GM12875 (cell line): ENCODE measurements at regions not wholly inside any gene's neighbourhood (a gene's known extent, or its start where the extent isn't known, plus 50 kb on each side); places are given as distances from the start of the nearest gene placed in this dataset.
"Not testable (repeated sequence)": the region's sequence is repeated elsewhere in the genome, so short reads cannot be mapped to it uniquely, and the experiment has no call there.

Source experiments
- H3K4me3 ChIP-seq: one replicate; pipeline ENCODE4 v1.5.1; 2011; ENCODE audit warnings: low read depth, low read length, control low read depth
- TF ChIP-seq, protein P1 (sequence below): IDR thresholded peaks from 2 replicates; pipeline ENCODE4 v1.5.1; 2011; ENCODE audit warnings: low read depth, mild to moderate bottlenecking, control low read depth, inconsistent platforms, low read length, moderate library complexity, borderline replicate concordance; ENCODE audit not compliant: insufficient read depth

DNA sequence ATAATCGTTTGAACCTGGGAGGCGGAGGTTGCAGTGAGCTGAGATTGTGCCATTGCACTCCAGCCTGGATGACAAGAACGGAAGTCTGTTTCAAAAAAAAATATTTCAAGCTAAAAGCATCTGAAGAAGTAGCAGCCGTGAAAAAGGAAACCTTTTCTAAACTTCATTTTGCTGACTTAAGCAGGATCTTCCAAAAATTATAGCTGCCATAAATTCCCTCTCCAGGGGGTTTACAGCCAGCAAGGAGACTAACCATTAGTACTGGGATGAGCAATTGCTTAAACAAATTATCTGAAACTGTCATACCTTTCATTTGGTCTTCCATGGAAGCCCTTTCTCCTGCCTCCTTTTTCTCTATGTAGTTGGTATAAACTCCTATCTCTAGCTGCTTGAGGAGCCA is 69.9 kb upstream of the TSC22D1 start:
- TF ChIP-seq, protein P1, sequence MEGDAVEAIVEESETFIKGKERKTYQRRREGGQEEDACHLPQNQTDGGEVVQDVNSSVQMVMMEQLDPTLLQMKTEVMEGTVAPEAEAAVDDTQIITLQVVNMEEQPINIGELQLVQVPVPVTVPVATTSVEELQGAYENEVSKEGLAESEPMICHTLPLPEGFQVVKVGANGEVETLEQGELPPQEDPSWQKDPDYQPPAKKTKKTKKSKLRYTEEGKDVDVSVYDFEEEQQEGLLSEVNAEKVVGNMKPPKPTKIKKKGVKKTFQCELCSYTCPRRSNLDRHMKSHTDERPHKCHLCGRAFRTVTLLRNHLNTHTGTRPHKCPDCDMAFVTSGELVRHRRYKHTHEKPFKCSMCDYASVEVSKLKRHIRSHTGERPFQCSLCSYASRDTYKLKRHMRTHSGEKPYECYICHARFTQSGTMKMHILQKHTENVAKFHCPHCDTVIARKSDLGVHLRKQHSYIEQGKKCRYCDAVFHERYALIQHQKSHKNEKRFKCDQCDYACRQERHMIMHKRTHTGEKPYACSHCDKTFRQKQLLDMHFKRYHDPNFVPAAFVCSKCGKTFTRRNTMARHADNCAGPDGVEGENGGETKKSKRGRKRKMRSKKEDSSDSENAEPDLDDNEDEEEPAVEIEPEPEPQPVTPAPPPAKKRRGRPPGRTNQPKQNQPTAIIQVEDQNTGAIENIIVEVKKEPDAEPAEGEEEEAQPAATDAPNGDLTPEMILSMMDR: no peak
- no peak overlapping the region for H3K4me3 ChIP-seq

DNA sequence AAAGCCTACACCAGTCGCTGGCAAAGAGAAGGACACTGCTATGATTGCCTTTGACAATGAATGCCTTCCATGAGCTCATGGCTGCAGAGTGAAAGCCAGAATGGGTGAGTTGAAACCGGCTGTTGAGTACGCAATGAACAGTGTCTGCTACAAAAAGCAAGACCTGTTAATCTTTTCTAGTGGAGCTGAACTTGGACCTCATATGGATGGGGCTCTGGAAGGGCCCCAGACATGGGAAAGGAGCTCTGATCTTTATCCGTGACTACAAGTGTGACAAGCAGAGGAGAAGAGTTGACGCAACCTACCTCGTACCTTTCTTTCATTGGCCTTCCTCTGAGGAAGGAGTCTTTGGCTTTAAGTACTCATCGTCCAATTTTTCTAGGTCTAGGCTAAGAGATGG is 67.1 kb upstream of the TSC22D1 start:
- H3K4me3 ChIP-seq: no peak overlapping the region
- TF ChIP-seq, protein P1: no peak

DNA sequence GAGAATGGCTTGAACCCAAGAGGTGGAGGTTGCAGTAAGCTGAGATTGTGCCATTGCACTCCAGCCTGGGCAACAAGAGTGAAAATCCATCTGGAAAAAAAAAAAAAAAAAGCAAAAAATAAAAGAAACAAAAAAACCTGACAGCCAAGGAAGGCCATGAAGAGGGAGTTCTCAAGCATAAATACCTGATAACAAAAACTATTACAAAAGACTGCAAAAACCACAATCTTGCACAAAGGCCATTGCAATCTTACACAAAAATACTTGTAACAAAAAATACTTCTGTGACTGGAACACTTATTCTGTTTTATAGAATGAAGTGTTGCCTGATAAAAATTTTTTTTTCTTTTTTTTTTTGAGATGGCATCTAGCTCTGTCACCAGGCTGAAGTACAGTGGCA is 61.5 kb upstream of the TSC22D1 start:
- no peak overlapping the region for H3K4me3 ChIP-seq
- TF ChIP-seq, protein P1: no peak

DNA sequence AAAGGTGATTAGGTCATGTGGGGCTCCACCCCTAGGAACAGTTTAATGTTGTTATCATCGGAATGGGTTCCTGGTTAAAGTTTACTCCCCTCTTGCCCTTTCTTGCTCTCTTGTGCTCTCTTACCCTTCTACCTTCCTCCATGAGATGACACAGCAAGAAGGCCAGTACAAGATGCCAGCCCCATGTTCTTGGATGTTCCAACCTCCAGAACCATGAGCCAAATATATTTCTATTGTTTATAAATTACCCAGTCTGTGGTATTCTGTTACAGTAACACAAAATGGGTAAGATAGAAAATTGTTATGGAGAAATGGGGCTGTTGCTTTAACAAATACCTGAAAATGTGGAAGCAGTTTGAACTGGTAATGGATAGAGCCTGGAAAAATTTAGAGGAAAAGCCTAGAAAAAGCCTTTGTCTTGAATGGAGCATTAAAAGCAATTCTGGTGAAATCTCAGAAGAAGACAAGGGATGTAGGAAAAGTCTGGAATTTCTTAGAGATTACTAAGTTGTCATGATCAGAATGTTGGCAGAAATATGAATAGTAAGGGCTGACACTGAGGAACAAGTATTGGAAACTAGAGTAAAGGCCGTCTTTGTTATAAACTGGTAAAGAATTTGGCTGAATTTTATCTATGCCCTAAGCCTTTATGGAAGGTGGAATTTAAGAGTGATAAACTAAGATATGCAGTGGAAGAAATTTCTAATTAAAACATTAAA is 53.5 kb upstream of the TSC22D1 start:
- TF ChIP-seq, protein P1: no peak
- no peak overlapping the region for H3K4me3 ChIP-seq

DNA sequence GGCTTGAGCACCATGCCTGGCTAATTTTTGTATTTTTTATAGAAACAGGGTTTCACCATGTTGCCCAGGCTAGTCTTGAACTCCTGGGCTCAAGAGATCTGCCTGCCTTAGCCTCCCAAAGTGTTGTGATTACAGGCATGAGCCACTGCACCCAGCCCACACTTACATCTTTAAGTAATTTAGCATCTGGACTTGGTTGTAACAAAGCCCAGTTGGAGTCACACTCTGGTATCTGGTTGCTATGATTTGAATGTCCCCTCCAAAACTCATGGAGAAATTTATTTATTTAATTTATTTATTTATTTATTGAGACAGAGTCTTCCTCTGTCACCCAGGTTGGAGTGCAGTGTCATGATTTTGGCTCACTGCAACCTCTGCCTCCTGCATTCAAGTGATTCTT is 52.7 kb upstream of the TSC22D1 start:
- not testable (repeated sequence) for H3K4me3 ChIP-seq

DNA sequence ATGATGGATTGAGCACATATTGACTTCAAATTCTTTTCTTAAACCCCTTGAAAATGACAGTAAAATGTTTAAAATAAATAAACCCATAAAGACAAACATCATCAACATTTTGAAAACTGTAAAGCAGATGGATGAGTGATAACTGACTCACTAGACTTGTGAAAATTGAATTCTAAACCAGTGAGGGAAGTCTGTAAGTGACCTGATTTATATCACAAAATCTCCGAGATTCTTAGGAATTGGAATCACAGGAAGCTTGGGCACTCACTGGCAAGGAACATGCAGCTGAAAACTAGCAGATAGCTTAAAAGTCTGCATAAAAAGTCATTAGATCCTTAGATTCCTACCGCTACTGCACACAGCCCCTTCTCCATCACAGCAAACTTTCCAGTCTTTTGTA is 51.3 kb upstream of the TSC22D1 start:
- H3K4me3 ChIP-seq: no peak overlapping the region

DNA sequence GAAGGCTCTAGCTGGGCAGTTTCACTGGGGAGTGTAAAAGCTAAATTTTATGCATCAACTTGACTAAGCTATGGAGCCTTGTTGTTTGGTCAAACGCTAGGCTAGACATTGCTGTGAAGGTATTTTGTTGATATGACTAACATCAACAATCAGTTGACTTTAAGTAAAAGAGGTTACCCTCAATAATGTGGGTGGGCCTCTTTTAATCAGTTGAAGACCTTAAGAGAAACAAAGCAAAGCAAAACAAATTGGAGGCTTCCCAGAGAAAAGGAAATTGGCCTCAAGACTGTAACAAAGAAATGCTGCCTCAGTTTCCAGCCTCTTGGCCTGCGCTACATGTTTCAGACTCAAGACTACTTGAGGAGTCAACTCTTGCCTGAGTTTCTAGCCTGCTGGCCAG is 50.0 kb upstream of the TSC22D1 start:
- TF ChIP-seq, protein P1: no peak
- no peak overlapping the region for H3K4me3 ChIP-seq

More for the DNA sequence above, 51.3 kb upstream of the TSC22D1 start:
- TF ChIP-seq, protein P1: no peak
